AG04450 (cell line): ENCODE measurements at regions not wholly inside any gene's neighbourhood (a gene's known extent, or its start where the extent isn't known, plus 50 kb on each side); places are given as distances from the start of the nearest gene placed in this dataset.

Experiments
- CTCF ChIA-PET: fragments of 300-600, 350-600 bp; formaldehyde crosslinking; extraction: SDS; loops from one replicate; lab custom pipeline; 2022; ENCODE audit warnings: antibody characterized with exemption, inconsistent platforms; lab: Charles Lee
- POLR2A ChIA-PET: fragments of 350-600 bp; formaldehyde crosslinking; extraction: SDS; loops from one replicate; lab custom pipeline; 2021; ENCODE audit warnings: antibody characterized with exemption, inconsistent platforms; lab: Yijun Ruan, JAX
- DNase-seq: peaks from one replicate; pipeline ENCODE4 v3.0.0-alpha.2; 2011; ENCODE audit warnings: low read depth, low spot score
- H3K27ac ChIP-seq: one replicate; pipeline ENCODE4 v1.5.1; 2012; ENCODE audit warnings: low read depth, low read length, control low read depth
- H3K27me3 ChIP-seq: one replicate; pipeline ENCODE4 v1.6.0; 2012; ENCODE audit warnings: low read length; ENCODE audit not compliant: control insufficient read depth, insufficient read depth
- H3K4me3 ChIP-seq: 2 replicates; pipeline ENCODE4 v1.5.1; 2011; ENCODE audit warnings: mild to moderate bottlenecking, low read depth, low read length, control low read depth
- H3K9me3 ChIP-seq: 2 replicates; pipeline ENCODE4 v1.5.1; 2012; ENCODE audit warnings: low read length; ENCODE audit not compliant: control insufficient read depth, insufficient read depth
- CTCF ChIP-seq: IDR thresholded peaks from 2 replicates; pipeline ENCODE4 v1.5.1; 2011; ENCODE audit warnings: low read depth, low read length, control low read depth, inconsistent platforms

- no peaks in the 10 kb centered on the region for H3K9me3 ChIP-seq
- H3K4me3 ChIP-seq: no peak overlapping the region
- CTCF ChIA-PET: interaction anchor here (0.5 to 2.0 kb wide), 3 partner anchors 10 to 554 kb away, joined by 4 to 5 read pairs (median 4); no protein-coding TSS in a partner anchor
- POLR2A ChIA-PET: no interaction called here
- no peaks in the 10 kb centered on the region for H3K27me3 ChIP-seq
- no peak overlapping the region for H3K27ac ChIP-seq
- DNase-seq: no peak
- TF ChIP-seq CTCF: no peak
Observed at GRCh38 chr2:204470178-204470620, 75.1 kb upstream of the PARD3B start.

GRCh38 chr2:204470621-204471196 is 74.6 kb upstream of the PARD3B start:
- no peak overlapping the region for H3K27ac ChIP-seq
- TF ChIP-seq CTCF: no peak
- ChIA-PET CTCF (interaction anchor here (1.2 to 2.0 kb wide), 2 partner anchors 11 to 13 kb away, joined by 4 to 5 read pairs; no protein-coding TSS in a partner anchor), POLR2A (no interaction called here)
- H3K4me3 ChIP-seq: no peak overlapping the region
- no peak for DNase-seq
- H3K27me3 ChIP-seq: no peaks in the 10 kb centered on the region
- H3K9me3 ChIP-seq: no peaks in the 10 kb centered on the region

GRCh38 chr2:204472375-204472774 is 72.9 kb upstream of the PARD3B start:
- no peak for DNase-seq
- no peak overlapping the region for H3K27ac ChIP-seq
- no peak overlapping the region for H3K4me3 ChIP-seq
- no peaks in the 10 kb centered on the region; the same call in 1 of the 2 replicates for H3K9me3 ChIP-seq
- no peak for TF ChIP-seq CTCF
- CTCF ChIA-PET: no interaction called here
- H3K27me3 ChIP-seq: no peaks in the 10 kb centered on the region
- POLR2A ChIA-PET: no interaction called here

- Histone ChIP-seq H3K4me3 (no peak overlapping the region), H3K27ac (no peak overlapping the region), H3K27me3 (no peaks in the 10 kb centered on the region), H3K9me3 (no peaks in the 10 kb centered on the region; the same call in 1 of the 2 replicates)
- DNase-seq: no peak
- no peak for TF ChIP-seq CTCF
- CTCF ChIA-PET: no interaction called here
- POLR2A ChIA-PET: no interaction called here
Observed at GRCh38 chr2:204473224-204473623, 72.1 kb upstream of the PARD3B start.

- CTCF ChIA-PET: no interaction called here
Observed at GRCh38 chr2:204475399-204475798, 69.9 kb upstream of the PARD3B start.

More at GRCh38 chr2:204475399-204475798, 69.9 kb upstream of the PARD3B start:
- TF ChIP-seq CTCF: no peak
- no peak for DNase-seq
- Histone ChIP-seq H3K27ac (no peak overlapping the region), H3K27me3 (no peaks in the 10 kb centered on the region), H3K9me3 (no peaks in the 10 kb centered on the region; the same call in 1 of the 2 replicates), H3K4me3 (no peak overlapping the region)
- POLR2A ChIA-PET: no interaction called here
